GM12873 (cell line): ENCODE measurements at regions not wholly inside any gene's neighbourhood (a gene's known extent, or its start where the extent isn't known, plus 50 kb on each side); places are given as distances from the start of the nearest gene placed in this dataset.

Experiments
- TF ChIP-seq, protein P1 (sequence below): IDR thresholded peaks from 2 replicates; pipeline ENCODE4 v1.5.1; 2012; ENCODE audit warnings: low read depth, mild to moderate bottlenecking, moderate library complexity, low read length, control low read depth; ENCODE audit not compliant: insufficient read depth; ENCODE audit errors: missing control alignments

DNA sequence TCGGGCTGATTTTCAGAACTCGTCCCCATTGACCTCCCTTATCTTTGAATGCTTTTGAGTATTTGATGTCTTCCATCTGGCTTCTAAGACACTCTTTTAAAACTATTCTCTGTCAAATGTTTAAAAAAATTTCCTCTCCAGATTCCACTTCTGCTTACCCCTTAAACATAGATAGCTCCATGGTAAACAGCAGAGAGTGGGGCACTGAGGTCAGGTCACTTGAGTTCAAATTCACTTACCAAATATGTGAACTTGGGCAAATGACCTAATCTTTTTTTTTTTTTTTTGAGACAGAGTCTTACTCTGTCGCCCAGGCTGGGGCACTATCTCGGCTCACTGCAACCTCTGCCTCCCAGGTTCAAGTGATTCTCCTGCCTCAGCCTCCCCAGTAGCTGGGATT lies 126.8 kb upstream of the CPSF6 start:
- TF ChIP-seq, protein P1, sequence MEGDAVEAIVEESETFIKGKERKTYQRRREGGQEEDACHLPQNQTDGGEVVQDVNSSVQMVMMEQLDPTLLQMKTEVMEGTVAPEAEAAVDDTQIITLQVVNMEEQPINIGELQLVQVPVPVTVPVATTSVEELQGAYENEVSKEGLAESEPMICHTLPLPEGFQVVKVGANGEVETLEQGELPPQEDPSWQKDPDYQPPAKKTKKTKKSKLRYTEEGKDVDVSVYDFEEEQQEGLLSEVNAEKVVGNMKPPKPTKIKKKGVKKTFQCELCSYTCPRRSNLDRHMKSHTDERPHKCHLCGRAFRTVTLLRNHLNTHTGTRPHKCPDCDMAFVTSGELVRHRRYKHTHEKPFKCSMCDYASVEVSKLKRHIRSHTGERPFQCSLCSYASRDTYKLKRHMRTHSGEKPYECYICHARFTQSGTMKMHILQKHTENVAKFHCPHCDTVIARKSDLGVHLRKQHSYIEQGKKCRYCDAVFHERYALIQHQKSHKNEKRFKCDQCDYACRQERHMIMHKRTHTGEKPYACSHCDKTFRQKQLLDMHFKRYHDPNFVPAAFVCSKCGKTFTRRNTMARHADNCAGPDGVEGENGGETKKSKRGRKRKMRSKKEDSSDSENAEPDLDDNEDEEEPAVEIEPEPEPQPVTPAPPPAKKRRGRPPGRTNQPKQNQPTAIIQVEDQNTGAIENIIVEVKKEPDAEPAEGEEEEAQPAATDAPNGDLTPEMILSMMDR = no peak

DNA sequence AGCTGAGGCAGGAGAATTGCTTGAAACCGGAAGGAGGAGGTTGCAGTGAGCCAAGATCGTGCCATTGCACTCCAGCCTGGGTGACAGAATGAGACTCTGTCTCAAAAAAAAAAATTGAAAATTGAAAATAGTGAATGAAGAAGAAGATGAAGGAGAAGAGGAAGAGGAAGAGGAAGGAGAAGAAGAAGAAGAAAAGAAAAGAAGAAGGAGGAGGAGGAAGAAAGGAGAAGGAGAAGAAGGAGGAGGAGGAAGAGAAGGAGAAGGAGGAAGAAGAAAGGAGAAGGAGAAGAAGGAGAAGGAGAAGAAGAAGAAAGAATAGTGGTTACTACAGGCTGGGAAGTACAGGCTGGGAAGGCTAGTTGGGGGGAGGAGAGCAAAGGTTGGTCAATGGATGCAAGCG lies 124.3 kb upstream of the CPSF6 start:
- TF ChIP-seq, protein P1 = no peak

DNA sequence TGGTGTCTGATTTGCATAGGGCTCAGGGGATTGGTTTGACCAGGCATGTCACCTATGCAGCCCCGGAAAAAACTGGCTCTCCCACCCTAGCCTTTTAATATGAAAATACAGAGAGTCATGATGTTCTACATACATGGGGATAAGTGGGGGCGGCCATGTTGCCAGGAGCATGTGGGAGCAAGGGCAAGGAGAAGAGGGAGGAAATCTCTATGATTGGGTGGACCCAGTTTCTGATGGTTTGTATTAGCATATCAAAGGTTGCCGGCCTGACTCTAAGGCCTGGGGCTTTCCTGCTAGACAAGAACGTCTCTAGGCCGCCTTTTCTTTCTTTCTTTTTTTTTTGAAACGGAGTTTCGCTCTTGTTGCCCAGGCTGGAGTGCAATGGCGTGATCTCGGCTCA lies 123.4 kb upstream of the CPSF6 start:
- TF ChIP-seq, protein P1 = no peak

DNA sequence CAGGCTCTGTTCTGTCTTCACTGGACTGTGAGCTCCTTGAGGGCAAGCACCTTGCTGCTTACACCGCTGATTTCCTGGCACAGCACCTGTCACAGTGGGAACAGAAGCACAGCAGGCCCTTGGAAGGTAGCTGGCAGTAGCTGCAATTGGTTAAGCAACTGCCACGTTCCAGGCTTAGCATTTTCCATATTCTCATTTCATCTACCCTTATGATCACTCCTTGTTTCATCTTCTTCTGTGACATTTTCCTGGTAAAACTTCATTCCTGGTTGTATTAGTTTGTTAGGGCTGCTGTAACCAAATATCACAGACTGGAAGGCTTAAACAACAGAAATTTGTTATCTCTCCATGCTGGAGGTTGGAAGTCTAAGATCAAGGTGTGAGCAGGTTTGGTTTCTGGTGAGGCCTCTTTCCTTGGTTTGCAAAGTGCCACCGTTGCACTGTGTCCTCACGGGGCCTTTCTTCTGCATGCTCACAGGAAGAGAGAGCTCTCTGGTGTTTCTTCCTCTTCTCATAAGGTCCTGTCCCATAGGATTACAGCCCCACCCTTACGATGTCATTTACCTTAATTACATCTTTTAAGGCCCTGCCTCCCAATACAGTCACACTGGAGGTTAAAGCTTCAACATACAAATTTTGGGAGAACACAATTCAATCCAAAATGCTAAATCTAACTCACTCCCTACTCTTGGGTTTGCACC lies 121.7 kb upstream of the CPSF6 start:
- TF ChIP-seq, protein P1 = no peak

DNA sequence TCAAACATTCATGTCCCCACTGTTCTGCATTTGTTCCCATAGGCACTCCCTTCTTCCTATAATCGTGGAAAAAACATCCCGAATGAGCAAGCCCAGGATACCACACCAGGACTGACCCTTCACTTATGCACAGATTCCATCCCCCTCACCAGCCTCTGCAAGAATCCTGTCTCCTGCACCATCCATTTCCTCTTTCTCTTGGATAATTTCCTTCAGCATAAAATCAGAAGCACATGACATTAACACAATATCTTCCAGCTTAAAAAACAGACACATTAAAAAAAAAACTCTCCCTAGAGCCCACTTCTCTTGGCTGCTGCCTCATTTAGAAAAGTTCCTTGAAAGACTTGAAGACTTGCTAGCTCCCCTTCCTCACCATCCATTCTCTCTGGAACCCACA lies 120.9 kb upstream of the CPSF6 start:
- TF ChIP-seq, protein P1 = no peak

DNA sequence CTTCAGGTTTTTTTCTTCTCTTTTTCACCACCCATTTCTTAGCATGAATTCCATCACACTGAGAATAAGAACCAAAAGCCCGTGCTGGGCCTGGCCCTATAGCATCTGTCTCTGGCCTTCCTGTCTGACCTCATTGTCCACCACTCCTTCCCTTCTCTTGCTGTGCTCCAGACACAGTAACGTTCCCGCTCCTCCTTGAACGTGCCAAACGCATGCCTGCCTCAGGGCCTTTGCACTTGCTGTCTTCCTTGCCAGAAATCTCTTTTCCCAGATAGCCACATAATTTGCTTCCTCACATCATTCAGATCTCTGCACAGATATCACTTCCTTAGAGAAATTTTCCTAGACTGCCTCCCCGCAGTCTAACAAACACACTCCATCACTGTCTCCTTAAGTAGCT lies 119.6 kb upstream of the CPSF6 start:
- TF ChIP-seq, protein P1 = no peak

DNA sequence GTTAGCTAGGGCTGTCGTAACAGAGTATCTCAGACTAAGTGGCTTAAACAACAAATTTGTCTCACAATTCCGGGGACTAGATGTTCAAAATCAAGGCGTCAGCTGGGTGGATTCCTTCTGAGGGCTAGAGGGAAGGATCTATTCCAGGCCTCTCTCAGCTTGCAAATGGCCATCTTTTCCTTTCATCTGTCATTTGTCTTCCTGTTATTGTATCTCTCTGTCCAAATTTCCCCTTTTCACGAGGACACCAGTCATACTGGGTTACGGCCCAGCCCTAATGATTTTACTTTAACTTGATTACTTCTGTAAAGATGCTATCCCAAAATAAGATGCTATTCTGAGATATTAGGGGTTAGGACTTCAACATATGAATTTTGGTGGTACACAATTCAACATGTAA lies 119.0 kb upstream of the CPSF6 start:
- TF ChIP-seq, protein P1 = no peak

DNA sequence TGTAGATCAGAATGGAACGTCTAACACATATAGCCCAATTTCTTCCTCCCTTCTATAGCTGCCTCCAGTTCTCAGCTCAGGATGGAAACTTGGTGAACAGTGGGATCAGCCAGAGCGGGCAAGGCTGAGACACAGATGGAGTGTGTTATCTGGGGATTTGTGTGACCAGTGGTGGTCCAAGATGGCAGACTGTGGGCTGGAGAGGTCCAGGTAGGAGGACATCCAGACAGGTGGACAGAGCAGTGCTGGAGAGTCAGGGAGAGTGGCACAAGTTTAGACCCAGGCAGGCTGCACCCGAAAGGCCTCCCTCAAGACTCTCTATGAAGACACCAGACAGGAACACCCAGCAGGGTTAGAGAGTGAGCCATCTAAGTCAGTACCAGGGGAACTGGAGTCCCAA lies 116.1 kb upstream of the CPSF6 start:
- TF ChIP-seq, protein P1 = no peak
